HuH-7 (cell line): ENCODE measurements at regions not wholly inside any gene's neighbourhood (a gene's known extent, or its start where the extent isn't known, plus 50 kb on each side); places are given as distances from the start of the nearest gene placed in this dataset.

Experiments
- DNase-seq: peaks from one replicate; pipeline ENCODE4 v3.0.0; 2011; ENCODE audit warnings: low spot score

DNA sequence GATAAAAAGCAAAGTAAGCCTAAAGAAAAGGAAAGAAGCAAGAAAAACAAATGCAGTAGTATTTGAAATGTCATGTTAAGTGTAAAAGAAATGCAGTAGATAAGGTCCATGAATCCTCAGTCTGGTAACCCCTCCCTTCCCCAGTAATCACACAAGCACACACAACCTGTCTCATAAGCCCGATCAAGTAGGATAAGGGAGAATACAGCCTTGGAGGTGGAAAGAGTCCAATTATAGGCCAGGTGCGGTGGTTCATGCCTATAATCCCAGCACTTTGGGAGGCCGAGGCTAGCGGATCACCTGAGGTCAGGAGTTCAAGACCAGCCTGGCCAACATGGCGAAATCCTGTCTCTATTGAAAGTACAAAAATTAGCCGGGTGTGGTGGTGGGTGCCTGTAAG is 117.9 kb downstream of the GADD45G start:
- no peak for DNase-seq

DNA sequence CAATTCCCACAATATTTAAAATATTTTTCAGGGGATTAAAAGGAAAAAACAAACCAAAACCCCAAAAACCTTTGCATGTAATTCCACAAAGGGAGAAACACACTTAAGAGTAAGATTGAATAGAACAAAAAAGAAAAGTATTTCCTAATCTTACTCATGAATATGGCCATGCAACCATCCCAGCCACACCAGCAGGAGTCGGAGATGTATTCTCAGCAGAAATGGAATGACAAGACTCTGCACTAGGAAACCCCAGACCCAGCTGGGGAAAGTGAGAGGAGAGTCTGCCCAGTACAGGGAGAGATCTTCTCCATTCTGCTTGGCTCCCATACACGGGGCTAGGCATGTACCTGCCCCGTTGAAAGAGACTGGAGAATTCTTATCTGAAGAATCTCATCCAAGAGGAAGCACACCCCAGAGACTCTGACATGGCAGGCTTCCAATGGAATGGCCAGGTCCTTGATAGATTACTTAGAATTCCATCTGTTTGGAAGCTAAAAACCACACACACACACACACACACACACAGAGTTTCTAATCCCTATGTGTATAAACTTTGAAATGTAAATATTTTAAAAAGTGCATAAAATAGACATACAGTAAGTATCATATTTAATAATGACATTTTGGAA is 118.8 kb downstream of the GADD45G start:
- no peak for DNase-seq

DNA sequence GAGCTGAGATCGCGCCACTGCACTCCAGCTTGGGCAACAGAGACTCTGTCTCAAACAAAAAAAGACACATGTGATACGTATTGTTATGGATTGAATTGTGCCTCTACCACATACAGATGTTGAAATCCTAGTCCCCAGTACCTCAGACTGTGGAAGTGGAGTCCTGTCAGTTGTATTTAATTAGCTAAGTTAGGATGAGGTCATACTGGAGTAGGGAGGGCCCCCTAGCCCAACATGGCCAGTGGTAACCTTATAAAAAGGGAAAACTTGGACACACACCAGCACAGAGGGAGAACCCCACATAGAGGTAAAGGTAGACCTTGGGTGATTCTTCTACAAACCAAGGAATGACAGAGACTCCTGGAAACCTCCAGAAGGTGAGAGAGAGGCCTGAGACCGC is 119.8 kb downstream of the GADD45G start:
- no peak for DNase-seq

DNA sequence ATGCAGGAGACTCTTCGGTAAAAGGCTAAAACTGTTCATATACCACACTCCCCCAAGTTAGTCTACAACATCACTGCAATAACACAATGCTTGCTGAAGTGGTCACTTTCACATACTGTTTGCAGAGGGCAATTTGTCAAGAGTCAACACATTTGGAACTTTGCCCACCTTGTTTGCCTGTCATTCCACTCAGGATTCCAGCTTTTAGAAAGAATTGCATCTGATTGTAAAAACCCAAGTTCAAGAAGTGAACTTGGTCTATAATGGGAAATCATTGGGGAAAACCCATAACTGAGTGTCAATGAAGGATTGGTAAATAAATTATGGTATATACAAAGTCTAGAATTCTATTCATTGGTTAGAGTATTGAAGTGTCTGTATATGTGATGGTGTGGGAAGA is 120.5 kb downstream of the GADD45G start:
- DNase-seq: no peak

DNA sequence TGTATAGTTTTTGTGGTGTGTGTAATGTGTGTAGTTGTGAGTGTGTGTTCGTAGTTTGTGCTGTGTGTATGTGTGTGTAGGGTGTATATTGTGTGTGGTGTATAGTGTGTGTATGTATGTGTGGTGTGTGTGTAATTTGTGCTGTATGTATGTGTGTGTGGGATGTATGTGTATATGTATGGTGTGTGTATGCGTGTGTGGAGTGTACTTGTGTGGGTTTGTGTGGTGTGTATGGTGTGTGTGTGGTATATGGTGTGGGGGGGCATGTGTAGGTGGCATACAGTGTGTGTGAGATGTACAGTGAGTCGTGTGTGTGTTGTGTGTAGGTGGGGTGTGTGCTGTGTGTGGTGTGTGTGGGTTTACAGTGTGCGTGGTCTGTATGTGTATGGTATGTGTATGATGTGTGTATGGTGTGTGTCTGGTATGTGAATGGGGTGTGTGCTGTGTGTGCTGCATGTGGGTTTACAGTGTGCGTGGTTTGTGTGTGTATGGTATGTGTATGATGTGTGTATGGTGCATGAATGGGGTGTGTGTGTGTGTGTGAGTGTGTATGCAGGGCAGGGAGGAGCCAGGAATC is 125.2 kb downstream of the GADD45G start:
- DNase-seq: no peak

DNA sequence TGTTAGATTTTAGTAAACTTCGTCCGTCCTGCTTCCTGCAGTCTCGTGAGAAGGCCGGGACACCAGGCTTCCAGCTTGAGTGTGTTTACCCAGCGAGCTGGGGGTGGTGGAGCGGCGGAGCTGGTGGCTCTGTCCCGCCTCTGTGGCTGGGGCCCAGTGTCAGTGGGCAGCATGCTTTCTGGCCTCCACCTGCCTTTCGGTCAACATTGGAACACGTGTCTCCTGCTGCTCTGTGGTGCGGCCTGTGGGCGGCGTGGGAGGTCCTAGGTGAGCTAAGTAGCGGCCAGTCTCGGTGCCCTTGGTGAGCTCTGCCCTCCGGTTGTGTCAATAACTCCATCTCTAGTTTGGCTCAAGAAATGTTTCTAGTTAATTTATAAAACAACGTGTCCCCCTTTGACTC is 125.9 kb downstream of the GADD45G start:
- peak; percentile 29 for DNase-seq

DNA sequence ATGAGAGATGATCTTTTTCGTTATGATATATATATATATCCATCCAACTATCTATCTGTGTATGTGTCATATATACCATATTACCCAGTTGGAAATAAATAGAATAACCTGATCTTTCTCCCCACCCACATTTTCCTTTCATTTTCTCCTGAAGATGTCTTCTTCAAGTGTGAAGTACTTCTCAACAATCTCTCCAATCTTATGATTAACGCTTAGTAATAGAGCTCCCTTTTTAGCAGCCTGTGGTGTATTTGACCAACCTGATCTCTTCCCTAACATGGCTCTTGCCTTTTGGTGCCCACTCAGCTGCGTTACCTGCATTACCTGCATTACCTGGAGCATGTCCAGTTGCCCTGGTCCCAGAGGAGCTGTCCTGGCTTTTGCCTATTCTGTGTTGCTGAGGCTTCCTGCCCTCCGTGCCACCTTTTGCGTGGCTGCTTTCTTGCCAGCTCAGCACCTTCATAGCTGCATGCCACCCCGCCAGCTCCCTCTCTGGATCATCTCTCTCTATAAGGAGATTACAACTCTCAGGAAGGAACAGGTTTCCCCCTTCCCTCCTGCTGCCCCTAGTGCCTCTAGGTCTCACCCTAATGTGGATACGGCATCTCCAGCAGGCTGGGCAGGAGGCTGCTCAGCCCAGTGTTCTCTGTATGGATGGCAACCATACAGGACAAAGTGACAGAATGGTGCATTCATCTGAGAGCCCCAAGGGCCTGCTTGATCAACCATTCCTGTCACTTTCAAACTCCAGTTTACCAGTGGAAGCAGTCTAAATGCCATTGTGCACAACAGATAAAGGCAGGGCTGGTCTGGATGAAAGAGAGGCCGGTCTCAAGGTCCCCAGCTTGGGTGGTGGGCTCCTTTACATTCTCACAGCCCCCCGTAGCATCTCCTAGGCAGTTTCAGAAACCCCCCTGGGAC is 126.7 kb downstream of the GADD45G start:
- DNase-seq: no peak

DNA sequence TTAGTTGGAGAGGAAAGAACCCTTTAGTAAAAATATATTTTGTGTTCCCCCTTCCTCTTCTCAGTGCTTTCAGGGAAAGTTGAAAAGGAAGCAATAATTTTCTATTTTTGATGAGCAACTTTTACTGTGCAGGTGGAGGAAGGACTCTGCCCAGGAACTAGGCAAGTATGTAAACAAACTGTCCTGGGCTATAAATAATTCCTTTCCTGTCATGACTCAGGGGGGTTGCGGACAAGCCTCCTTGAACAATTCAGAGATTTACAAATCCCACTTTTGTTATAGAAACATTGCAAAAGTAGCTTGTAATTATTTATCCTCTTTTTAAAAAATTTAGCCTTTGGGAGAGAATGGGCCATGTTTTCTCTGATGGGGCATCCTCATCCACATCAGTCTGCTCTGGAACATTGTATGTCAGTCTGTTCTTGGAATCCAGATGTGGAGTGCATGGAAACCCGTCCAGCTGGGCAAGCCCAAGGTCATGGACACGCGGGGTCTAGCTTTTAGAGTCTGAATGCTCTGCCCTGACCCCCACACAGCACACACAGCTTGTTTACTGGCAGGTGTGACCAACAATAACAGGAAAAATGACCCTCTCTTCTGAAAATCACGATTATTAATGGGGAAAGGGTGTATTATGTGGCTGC is 127.6 kb downstream of the GADD45G start:
- no peak for DNase-seq

DNA sequence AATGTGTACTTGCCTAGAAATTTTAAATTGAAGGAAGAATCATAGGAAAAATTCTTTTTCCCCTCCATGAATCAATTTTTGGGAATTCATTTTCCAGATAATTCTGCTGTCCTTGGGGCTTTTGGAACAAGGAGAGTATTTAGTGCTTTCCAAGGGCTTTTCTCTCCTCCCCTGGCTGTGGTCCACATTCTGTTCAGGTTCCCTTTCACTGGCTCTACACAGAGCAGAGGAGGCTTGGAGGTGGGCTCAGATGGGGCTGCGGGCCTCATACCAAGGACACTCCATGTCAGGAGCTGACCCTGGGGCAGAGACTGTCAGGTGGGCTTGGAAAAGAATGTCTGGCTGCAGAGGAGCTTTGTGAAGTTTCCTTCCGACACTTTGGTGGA is 128.1 kb downstream of the GADD45G start:
- no peak for DNase-seq

DNA sequence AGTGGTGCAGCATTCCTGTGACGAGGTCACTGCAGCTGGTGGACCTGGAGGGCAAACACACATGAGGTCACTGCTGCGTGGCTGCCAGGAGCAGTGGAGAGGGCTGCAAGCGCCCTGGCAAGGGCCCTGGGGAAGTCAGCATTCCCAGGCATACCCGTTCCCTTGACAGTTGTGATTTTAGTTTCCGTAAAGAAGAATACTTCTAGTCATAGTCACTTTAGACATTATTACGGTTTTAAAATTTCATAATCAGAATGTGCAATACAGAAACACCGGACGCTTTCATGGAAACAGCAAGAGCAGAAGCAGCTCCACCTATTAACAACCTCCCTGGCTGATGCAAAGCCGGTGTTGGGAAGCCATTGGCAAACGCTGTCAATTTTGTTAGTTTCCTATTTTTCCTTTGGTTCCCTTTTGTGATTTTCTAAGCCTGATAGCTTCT is 129.8 kb downstream of the GADD45G start:
- no peak for DNase-seq

DNA sequence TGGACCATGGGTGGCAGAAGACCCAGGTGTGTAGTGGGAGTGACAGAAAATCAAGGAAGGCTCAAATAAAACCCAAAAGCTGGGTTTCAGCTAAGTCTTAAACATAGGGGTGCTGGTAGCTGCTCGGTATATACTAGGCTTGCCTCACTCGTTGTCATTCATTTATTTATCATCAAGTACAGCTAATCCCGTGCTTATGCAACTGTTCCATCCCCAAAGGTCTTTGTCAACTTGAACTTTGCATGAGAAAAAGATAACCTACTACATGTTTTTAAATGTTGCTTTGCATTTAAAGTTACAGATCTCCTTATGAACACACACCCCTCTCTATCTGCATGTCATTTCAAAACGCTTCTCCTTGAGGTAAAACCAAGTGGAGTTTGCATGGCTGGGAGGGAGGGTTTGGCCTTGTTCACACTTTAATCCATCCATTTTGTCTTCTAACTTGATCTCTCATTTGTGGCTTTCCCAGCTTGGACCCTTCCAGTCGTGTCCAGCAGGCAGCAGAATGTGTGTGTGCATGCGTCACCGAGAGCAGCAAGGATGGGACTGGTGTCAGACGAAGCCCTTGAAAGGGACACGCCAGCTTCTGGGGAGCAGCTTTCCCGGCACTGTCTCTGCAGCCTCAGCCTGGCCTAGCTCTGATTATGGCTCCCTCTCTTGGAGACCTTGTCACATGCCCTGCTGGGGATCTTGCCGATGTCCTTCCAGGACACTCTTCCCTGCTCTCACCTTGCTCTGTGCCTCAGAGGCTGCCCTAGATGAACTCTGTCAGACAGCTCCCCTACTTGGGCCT is 133.5 kb downstream of the GADD45G start:
- peak; percentile 23 for DNase-seq

DNA sequence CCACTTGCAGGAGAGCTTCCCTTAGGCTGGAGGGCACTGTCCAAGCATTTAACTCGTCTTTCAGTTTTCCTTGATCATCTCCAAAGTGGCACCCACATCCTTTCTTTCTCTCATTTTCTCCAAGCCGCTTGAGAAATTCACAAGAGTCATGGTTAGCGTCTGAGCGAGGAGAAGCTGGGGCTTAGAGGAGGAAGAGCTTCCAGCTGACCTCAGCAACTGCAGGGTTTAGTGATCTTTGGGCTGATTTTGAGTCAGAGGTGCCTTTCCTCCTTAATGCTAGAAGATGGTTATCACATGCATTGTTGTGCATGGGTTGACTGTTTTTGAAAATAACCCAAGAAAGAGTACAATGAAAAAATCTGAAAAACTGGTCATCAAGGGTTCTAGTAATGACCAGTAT is 134.7 kb downstream of the GADD45G start:
- no peak for DNase-seq

DNA sequence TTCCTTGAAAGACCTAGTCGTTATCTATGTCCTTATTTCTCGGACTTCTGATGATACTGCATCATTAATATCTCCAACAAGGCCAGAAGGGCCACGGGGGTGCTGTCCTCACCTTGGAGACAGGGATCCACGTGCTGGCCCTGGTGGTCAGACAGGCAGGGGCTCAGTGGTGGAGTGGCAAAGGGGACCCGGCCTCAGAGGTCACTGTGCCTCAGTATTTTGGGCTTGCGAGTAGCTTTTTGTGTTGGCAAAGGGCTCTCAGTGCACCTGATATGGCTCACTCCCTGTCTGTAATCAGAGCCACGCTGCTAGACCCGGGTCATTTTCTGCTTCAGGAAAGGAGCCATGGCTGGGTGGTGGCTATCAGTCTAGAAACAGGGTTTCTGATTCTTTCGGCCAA is 135.1 kb downstream of the GADD45G start:
- no peak for DNase-seq

DNA sequence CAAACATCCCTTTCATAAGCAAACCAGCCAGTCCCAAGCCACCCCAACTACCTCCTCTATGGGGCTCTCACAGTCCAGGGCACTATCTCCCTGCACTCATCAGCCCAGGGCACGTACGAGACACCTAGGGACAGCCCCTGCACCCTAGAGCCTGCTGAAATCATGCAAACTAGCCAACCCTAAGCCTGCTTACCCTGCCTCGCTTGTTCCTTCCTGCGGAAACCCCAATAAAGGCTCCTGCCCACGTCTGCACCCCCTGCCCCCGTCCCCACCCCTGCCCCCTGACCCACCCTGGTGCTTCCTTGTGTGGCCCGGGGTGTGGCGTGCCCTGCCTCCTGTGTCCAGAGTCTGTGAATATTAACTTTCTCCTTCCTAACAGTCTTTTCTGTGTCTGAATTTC is 135.9 kb downstream of the GADD45G start:
- DNase-seq: no peak

DNA sequence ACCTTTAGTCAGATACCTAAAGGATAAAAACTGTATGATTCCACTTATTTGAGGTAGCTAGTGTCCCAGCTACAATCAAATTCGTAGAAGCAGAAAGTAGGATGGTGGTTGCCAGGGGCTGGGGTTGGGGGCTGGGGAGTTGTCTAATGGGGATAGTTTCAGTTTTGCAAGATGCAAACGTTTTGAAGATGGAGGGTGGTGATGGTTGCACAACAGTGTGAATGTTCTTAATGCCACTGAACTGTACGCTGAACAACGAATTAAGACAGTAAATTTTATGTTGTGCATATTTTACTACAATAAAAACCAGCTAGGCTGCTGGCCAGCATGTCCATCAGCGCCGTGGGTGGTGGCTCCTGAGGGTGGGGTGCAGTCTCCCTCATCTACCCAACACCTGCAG is 137.8 kb downstream of the GADD45G start:
- no peak for DNase-seq

DNA sequence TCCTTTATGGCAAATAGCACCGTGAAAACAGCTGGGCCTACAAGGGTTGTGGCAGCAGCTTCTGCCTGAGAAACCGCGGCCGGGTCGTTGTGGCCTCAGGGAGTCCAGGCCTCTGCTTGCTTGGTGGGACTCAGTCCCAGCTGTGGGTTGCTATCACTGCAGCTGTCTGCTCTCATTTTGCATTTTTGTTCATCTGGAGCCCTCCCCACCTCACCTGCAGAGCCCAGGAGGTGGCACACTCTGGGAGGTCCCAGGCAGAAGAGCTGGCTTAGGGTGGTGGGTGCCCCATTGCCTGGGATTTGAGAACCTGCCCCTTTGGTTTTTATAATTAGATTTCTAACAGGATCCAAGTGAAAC is 138.4 kb downstream of the GADD45G start:
- no peak for DNase-seq

DNA sequence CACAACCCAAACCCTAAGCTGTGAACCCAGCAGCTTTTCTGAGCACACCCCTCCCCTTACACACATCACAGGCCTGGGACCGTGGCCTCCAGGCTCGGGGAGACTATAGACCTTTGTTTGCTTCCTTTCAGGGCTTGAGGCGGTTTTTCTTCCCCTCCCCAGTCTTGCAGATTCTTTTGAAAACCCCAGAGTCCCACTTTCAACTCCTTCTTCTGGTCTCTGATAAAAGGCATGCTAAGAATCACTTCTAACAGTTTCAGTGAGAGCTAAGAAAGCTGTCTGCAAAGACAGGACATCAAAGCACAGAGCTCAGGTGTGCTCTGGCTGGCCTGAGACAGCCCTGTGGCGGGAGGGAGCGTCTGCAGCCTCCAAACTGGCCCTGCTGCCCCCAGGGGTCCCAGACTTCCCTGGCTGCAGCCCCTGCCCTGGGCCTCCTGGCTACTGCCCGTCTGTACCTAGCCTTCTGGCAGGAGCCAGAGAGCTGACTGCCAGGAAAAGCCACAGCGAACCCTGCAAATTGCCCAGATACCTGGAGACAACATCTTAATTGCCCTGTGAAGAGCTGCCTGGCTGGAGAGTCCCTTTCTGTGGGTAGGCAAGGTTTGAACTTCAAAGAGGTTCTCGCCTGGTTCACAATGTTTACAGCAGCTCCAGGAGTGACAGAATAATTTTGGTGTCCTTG is 138.9 kb downstream of the GADD45G start:
- DNase-seq: no peak

DNA sequence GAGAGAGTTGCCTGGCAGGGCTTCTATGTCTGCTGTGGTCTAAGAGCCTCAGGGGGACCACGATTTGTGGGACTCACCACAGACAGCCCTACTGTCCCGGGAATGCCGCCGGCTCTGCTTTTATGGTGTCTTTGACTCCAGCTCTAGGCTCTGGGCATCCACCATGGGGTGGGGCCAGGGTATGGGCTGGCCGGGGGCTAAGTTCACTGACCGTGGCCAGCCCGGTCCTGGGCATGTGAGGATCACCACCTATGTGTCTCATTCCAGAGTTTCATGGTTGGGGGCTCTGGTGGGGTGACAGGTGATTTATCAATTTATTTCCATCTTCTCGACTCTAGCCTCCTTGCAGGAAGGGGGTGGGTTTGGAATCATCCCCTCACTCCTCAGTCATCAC is 139.4 kb downstream of the GADD45G start:
- no peak for DNase-seq

DNA sequence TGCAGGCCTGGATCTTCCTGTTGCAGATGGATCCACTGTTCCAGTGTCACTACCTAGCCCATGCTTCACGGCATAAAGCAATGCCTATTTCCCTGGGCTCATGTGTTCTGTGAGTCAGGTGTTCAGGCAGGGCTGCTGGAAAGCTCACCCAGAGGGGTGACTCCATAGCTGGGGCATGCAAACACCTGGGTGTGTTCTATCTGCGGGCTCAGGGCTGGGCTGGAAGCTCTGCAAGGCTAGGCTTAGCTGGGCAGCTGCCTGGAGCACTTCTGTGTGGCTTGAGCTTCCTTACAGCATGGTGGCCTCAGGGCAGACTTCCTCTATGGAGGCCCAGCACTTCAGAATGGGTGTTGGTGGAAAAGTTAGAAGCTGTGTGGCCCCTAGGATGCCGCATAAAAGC is 139.9 kb downstream of the GADD45G start:
- DNase-seq: no peak

DNA sequence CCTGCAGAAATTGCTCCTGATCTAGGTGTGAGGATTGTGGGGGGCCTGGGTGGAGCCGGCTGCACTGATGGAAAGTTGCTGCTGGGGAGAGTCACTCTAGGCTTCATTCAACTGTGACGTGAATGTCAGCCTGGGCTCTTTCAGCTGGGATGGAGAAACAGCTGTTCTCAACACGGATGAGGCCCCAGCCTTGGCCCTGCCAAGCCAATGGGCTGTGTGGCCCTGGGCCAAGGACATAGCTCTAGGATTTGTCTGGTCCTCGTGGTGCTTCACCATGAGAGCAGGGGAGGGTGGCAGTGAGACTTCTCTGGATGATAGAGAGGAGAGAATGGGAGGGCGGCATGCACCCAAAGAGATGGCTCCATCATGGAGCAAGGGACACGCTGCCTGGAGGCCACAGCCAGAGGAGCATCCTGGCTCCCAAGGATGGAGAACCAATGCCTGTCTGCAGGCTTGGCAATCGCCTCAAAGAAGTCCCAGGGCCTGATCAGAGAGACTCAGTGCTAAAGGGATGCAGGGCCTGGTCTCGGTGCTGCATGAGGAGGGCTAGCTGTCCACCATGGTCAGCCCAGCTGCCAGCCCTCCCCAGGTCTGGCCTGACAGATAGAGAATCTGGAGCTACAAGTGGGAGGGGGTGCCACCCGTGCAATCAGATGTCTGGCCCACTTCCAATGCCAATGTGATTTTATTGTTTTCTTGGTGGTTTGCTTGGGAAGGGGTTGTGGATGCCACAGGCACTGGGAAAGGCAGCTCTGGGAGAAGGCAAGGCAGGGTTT is 141.0 kb downstream of the GADD45G start:
- DNase-seq: no peak
